ENCODE measurements at regions not wholly inside any gene's neighbourhood (a gene's known extent, or its start where the extent isn't known, plus 50 kb on each side); places are given as distances from the start of the nearest gene placed in this dataset.
"Not testable (repeated sequence)": the region's sequence is repeated elsewhere in the genome, so short reads cannot be mapped to it uniquely, and the experiment has no call there.

DNA sequence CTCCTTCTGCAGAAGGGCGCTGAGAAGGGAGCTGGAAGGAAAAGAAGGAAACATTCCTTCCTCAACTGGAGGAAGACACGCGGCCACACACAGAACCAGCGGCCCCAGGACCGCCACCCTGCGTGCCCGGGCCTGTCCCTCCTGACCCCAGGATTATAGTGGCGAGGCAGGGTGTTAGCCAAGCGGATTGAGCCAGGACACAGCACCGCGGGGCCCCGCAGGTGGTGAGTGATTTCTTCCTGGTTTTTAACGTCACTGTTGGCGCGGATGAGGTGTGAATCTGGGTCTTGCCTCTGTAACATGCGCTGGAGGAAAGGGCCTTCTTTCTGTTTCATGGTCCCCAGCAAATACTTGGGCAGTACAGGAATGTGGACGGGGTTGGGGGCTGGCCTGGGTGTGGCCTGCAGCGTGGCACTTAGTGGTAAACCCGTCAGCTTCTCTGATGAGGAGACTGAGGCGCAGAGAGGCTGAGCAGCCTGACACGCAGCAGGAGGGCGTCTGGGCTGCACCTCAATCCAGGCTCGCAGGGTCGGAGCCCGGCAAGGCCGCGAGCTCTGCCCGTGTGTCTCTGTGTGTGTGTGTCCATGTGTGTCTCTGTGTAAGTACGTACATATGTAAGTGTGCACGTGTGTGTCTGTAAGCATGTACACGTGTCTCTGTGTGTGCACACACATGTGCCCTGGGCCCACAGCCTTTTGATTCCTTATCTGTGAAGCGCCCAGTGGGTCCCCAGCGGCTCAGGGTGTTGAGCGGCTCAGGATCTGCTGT lies 158.4 kb upstream of the ZNF469 start:
- TF ChIP-seq, protein P1, sequence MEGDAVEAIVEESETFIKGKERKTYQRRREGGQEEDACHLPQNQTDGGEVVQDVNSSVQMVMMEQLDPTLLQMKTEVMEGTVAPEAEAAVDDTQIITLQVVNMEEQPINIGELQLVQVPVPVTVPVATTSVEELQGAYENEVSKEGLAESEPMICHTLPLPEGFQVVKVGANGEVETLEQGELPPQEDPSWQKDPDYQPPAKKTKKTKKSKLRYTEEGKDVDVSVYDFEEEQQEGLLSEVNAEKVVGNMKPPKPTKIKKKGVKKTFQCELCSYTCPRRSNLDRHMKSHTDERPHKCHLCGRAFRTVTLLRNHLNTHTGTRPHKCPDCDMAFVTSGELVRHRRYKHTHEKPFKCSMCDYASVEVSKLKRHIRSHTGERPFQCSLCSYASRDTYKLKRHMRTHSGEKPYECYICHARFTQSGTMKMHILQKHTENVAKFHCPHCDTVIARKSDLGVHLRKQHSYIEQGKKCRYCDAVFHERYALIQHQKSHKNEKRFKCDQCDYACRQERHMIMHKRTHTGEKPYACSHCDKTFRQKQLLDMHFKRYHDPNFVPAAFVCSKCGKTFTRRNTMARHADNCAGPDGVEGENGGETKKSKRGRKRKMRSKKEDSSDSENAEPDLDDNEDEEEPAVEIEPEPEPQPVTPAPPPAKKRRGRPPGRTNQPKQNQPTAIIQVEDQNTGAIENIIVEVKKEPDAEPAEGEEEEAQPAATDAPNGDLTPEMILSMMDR (IDR thresholded peaks at IDR 0.05), result not testable (repeated sequence)
- TF ChIP-seq EZH2 (IDR thresholded peaks at IDR 0.05; ENCODE audit: borderline replicate concordance, insufficient read depth, low read depth, low read length, poor library complexity, severe bottlenecking), result not testable (repeated sequence)
